ENCODE measurements at regions not wholly inside any gene's neighbourhood (a gene's known extent, or its start where the extent isn't known, plus 50 kb on each side); places are given as distances from the start of the nearest gene placed in this dataset.

GRCh38 chr5:155080721-155081120 is 67.2 kb downstream of the KIF4B start:
- Mint-ChIP-seq H3K27ac (no peak overlapping the region), H3K9me3 (peaks cover 20% of the 10 kb centered on the region), H3K4me3 (no peak overlapping the region), H3K4me1 (ENCODE audit: low read depth) (peaks cover 49% of the 10 kb centered on the region), H3K27me3 (ENCODE audit: insufficient read depth) (no peaks in the 10 kb centered on the region; the same call in 1 of the 2 replicates), H3K36me3 (ENCODE audit: low read depth) (peaks cover 6% of the 10 kb centered on the region)
- no peak for DNase-seq
- TF ChIP-seq, protein P1, sequence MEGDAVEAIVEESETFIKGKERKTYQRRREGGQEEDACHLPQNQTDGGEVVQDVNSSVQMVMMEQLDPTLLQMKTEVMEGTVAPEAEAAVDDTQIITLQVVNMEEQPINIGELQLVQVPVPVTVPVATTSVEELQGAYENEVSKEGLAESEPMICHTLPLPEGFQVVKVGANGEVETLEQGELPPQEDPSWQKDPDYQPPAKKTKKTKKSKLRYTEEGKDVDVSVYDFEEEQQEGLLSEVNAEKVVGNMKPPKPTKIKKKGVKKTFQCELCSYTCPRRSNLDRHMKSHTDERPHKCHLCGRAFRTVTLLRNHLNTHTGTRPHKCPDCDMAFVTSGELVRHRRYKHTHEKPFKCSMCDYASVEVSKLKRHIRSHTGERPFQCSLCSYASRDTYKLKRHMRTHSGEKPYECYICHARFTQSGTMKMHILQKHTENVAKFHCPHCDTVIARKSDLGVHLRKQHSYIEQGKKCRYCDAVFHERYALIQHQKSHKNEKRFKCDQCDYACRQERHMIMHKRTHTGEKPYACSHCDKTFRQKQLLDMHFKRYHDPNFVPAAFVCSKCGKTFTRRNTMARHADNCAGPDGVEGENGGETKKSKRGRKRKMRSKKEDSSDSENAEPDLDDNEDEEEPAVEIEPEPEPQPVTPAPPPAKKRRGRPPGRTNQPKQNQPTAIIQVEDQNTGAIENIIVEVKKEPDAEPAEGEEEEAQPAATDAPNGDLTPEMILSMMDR (IDR thresholded peaks at IDR 0.05) = no peak

GRCh38 chr5:155081618-155082017 is 68.1 kb downstream of the KIF4B start:
- Mint-ChIP-seq H3K4me1 (ENCODE audit: low read depth) (peaks cover 58% of the 10 kb centered on the region), H3K27me3 (ENCODE audit: insufficient read depth) (no peaks in the 10 kb centered on the region), H3K4me3 (no peak overlapping the region), H3K27ac (peak overlapping the region; percentile 80), H3K9me3 (peaks cover 20% of the 10 kb centered on the region), H3K36me3 (ENCODE audit: low read depth) (peaks cover 6% of the 10 kb centered on the region)
- no peak for DNase-seq
- TF ChIP-seq, protein P1 (IDR thresholded peaks at IDR 0.05) = no peak

- H3K27me3 Mint-ChIP-seq (ENCODE audit: insufficient read depth) = no peaks in the 10 kb centered on the region
- peaks cover 6% of the 10 kb centered on the region for H3K36me3 Mint-ChIP-seq (ENCODE audit: low read depth)
- H3K27ac Mint-ChIP-seq = peak overlapping the region; percentile 80
- H3K4me3 Mint-ChIP-seq = no peak overlapping the region; the same call in 1 of the 2 replicates
- TF ChIP-seq, protein P1 (IDR thresholded peaks at IDR 0.05) = no peak
- DNase-seq = peak; percentile 68
- H3K4me1 Mint-ChIP-seq (ENCODE audit: low read depth) = peaks cover 65% of the 10 kb centered on the region
- H3K9me3 Mint-ChIP-seq = peaks cover 20% of the 10 kb centered on the region
Observed at GRCh38 chr5:155082401-155082800, 68.8 kb downstream of the KIF4B start.

GRCh38 chr5:155085282-155085989 is 71.9 kb downstream of the KIF4B start:
- no peak for DNase-seq
- no peak overlapping the region for H3K27ac Mint-ChIP-seq
- H3K36me3 Mint-ChIP-seq (ENCODE audit: low read depth) = peaks cover 6% of the 10 kb centered on the region
- H3K9me3 Mint-ChIP-seq = peaks cover 20% of the 10 kb centered on the region
- TF ChIP-seq, protein P1 (IDR thresholded peaks at IDR 0.05) = no peak
- H3K4me3 Mint-ChIP-seq = no peak overlapping the region; the same call in 1 of the 2 replicates
- no peaks in the 10 kb centered on the region; the same call in 1 of the 2 replicates for H3K27me3 Mint-ChIP-seq (ENCODE audit: insufficient read depth)
- H3K4me1 Mint-ChIP-seq (ENCODE audit: low read depth) = peaks cover 82% of the 10 kb centered on the region

GRCh38 chr5:155087036-155087435 is 73.5 kb downstream of the KIF4B start:
- TF ChIP-seq, protein P1 (IDR thresholded peaks at IDR 0.05) = 0 out of 2 replicates have a peak, but pooled peaks have one; percentile 22
- DNase-seq = peak; percentile 78
- peak overlapping the region; percentile 83 for H3K27ac Mint-ChIP-seq
- peaks cover 20% of the 10 kb centered on the region for H3K9me3 Mint-ChIP-seq
- H3K4me1 Mint-ChIP-seq (ENCODE audit: low read depth) = peaks cover 78% of the 10 kb centered on the region
- H3K4me3 Mint-ChIP-seq = peak overlapping the region; percentile 31; the same call in 1 of the 2 replicates
- peaks cover 6% of the 10 kb centered on the region for H3K36me3 Mint-ChIP-seq (ENCODE audit: low read depth)
- H3K27me3 Mint-ChIP-seq (ENCODE audit: insufficient read depth) = no peaks in the 10 kb centered on the region; the same call in 1 of the 2 replicates
